ENCODE measurements at regions not wholly inside any gene's neighbourhood (a gene's known extent, or its start where the extent isn't known, plus 50 kb on each side); places are given as distances from the start of the nearest gene placed in this dataset.

DNA sequence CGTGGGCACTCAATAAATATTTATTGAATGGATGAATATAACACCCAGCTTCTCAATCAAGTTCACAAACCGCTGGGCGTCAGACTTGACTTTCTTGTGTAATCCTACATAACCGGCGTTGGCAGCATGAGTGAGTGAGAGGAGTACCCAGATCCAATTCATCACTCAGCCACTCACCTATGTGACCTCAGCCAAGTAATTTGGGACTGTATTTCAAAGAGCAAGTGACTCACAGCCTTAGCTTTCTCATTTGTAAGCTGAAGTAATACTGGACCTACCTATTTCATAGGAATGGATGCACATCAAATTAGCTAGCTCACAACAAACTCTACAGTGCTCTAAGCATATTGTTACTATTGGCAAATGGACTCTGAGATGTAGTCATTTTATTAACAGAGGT lies 53.8 kb upstream of the FAM204A start:
- TF ChIP-seq, protein P1, sequence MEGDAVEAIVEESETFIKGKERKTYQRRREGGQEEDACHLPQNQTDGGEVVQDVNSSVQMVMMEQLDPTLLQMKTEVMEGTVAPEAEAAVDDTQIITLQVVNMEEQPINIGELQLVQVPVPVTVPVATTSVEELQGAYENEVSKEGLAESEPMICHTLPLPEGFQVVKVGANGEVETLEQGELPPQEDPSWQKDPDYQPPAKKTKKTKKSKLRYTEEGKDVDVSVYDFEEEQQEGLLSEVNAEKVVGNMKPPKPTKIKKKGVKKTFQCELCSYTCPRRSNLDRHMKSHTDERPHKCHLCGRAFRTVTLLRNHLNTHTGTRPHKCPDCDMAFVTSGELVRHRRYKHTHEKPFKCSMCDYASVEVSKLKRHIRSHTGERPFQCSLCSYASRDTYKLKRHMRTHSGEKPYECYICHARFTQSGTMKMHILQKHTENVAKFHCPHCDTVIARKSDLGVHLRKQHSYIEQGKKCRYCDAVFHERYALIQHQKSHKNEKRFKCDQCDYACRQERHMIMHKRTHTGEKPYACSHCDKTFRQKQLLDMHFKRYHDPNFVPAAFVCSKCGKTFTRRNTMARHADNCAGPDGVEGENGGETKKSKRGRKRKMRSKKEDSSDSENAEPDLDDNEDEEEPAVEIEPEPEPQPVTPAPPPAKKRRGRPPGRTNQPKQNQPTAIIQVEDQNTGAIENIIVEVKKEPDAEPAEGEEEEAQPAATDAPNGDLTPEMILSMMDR (IDR thresholded peaks at IDR 0.05) = no peak
- TF ChIP-seq EZH2 (IDR thresholded peaks at IDR 0.05) = no peak
